NB4 (cell line): ENCODE measurements at regions not wholly inside any gene's neighbourhood (a gene's known extent, or its start where the extent isn't known, plus 50 kb on each side); places are given as distances from the start of the nearest gene placed in this dataset.

Experiments
- TF ChIP-seq, protein P1 (sequence below): IDR thresholded peaks from 2 replicates; pipeline ENCODE4 v1.6.1; 2011; ENCODE audit warnings: low read depth, low read length
- TF ChIP-seq, protein P2 (sequence below): IDR thresholded peaks from one replicate; pipeline ENCODE4 v1.5.1; 2012; ENCODE audit warnings: low read depth, low read length

DNA sequence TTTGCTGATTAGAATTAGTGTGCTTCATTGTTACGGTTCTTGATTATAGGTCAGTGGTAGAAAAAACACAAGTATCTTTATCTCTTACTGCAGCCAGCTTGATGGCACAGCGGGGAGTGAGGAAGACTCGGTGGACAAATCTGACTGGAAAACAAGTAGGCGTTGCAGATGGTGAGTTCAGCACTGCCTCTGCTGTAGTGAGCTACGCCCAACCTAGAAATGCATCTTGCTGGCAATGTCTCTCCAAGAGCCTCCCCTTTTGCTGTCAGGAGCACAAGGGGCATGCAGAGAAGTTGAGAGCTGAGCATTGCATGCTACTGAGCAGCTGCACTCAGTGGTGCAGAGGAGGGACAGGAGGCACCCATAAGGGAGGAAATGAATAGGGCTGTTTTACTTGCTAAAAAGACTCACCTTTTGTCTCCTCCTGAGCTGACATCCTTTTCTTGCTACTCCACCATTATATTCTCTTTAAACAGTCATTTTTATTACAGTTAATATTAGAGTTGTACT, 977.3 kb upstream of the ACVR2A start:
- TF ChIP-seq, protein P1, sequence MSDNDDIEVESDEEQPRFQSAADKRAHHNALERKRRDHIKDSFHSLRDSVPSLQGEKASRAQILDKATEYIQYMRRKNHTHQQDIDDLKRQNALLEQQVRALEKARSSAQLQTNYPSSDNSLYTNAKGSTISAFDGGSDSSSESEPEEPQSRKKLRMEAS, result no peak
- TF ChIP-seq, protein P2, sequence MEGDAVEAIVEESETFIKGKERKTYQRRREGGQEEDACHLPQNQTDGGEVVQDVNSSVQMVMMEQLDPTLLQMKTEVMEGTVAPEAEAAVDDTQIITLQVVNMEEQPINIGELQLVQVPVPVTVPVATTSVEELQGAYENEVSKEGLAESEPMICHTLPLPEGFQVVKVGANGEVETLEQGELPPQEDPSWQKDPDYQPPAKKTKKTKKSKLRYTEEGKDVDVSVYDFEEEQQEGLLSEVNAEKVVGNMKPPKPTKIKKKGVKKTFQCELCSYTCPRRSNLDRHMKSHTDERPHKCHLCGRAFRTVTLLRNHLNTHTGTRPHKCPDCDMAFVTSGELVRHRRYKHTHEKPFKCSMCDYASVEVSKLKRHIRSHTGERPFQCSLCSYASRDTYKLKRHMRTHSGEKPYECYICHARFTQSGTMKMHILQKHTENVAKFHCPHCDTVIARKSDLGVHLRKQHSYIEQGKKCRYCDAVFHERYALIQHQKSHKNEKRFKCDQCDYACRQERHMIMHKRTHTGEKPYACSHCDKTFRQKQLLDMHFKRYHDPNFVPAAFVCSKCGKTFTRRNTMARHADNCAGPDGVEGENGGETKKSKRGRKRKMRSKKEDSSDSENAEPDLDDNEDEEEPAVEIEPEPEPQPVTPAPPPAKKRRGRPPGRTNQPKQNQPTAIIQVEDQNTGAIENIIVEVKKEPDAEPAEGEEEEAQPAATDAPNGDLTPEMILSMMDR, result no peak
